NCI-H774 (cell line): ENCODE measurements at regions not wholly inside any gene's neighbourhood (a gene's known extent, or its start where the extent isn't known, plus 50 kb on each side); places are given as distances from the start of the nearest gene placed in this dataset.

Source experiments
- DNase-seq: peaks from one replicate; lab custom pipeline; 2025; lab: John Stamatoyannopoulos, UW

- DNase-seq = no peak
Measured at GRCh38 chr6:113461153-113461932, 395.8 kb upstream of the MARCKS start.

- DNase-seq = no peak
Measured at GRCh38 chr6:113464536-113464935, 392.6 kb upstream of the MARCKS start.

- DNase-seq = no peak
Measured at GRCh38 chr6:113464960-113465359, 392.2 kb upstream of the MARCKS start.

- DNase-seq = no peak
Measured at GRCh38 chr6:113466526-113466925, 390.6 kb upstream of the MARCKS start.

GRCh38 chr6:113475392-113475791, 381.8 kb upstream of the MARCKS start:
- DNase-seq = no peak

GRCh38 chr6:113476937-113477839, 380.0 kb upstream of the MARCKS start:
- peak; percentile 59 for DNase-seq

- DNase-seq = no peak
Measured at GRCh38 chr6:113480616-113481015, 376.5 kb upstream of the MARCKS start.

- no peak for DNase-seq
Measured at GRCh38 chr6:113481458-113481857, 375.7 kb upstream of the MARCKS start.

GRCh38 chr6:113481910-113482309, 375.2 kb upstream of the MARCKS start:
- no peak for DNase-seq

- DNase-seq = no peak
Measured at GRCh38 chr6:113482771-113483170, 374.4 kb upstream of the MARCKS start.

- no peak for DNase-seq
Measured at GRCh38 chr6:113486199-113486598, 370.9 kb upstream of the MARCKS start.

GRCh38 chr6:113487489-113488058, 369.6 kb upstream of the MARCKS start:
- DNase-seq = no peak

- no peak for DNase-seq
Measured at GRCh38 chr6:113488061-113488460, 369.1 kb upstream of the MARCKS start.

GRCh38 chr6:113488812-113489685, 368.1 kb upstream of the MARCKS start:
- DNase-seq = peak; percentile 14

- no peak for DNase-seq
Measured at GRCh38 chr6:113489952-113490746, 367.0 kb upstream of the MARCKS start.

- no peak for DNase-seq
Measured at GRCh38 chr6:113491376-113491775, 365.8 kb upstream of the MARCKS start.

GRCh38 chr6:113493991-113494390, 363.2 kb upstream of the MARCKS start:
- DNase-seq = no peak

- no peak for DNase-seq
Measured at GRCh38 chr6:113495521-113495920, 361.6 kb upstream of the MARCKS start.

- DNase-seq = no peak
Measured at GRCh38 chr6:113496166-113496565, 361.0 kb upstream of the MARCKS start.

- DNase-seq = no peak
Measured at GRCh38 chr6:113500221-113500620, 356.9 kb upstream of the MARCKS start.
